HL-60 (cell line): ENCODE measurements at regions not wholly inside any gene's neighbourhood (a gene's known extent, or its start where the extent isn't known, plus 50 kb on each side); places are given as distances from the start of the nearest gene placed in this dataset.

Experiments used
- CTCF ChIP-seq: IDR thresholded peaks from one replicate; pipeline ENCODE4 v1.5.1; 2011; ENCODE audit warnings: low read length, control low read depth, inconsistent platforms; ENCODE audit not compliant: insufficient read depth
- GABPA ChIP-seq: IDR thresholded peaks from 2 replicates; pipeline ENCODE4 v1.6.1; 2012; ENCODE audit warnings: low read depth
- POLR2AphosphoS5 ChIP-seq: IDR thresholded peaks from 2 replicates; pipeline ENCODE4 v1.6.1; 2012; ENCODE audit warnings: low read depth
- REST ChIP-seq: IDR thresholded peaks from 2 replicates; pipeline ENCODE4 v1.6.1; 2012; ENCODE audit warnings: low read depth; ENCODE audit not compliant: insufficient replicate concordance

- TF ChIP-seq GABPA (no peak), CTCF (no peak), POLR2AphosphoS5 (no peak), REST (no peak)
These were observed 206.7 kb upstream of the LINGO1 start for GRCh38 chr15:77839456-77839855.
